ENCODE measurements at regions not wholly inside any gene's neighbourhood (a gene's known extent, or its start where the extent isn't known, plus 50 kb on each side); places are given as distances from the start of the nearest gene placed in this dataset.

DNA sequence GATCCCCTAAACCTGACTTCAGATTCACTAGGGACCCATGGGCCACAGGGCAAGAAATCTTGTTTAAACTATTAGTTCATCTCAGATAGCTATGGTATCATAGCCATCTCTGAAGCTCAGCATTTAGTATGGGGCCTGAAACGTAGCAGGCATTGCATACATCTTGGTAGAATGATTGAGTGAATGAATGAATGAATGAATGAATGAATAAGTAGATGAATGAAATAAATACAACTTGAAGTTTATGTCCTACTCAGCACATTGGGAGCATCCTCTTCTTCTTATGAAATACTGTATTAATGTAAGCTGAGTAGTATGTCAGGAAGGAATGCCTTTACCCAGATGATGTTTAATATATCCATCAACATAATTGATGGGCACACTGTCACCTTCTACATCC, 175.4 kb upstream of the EEA1 start:
- TF ChIP-seq, protein P1, sequence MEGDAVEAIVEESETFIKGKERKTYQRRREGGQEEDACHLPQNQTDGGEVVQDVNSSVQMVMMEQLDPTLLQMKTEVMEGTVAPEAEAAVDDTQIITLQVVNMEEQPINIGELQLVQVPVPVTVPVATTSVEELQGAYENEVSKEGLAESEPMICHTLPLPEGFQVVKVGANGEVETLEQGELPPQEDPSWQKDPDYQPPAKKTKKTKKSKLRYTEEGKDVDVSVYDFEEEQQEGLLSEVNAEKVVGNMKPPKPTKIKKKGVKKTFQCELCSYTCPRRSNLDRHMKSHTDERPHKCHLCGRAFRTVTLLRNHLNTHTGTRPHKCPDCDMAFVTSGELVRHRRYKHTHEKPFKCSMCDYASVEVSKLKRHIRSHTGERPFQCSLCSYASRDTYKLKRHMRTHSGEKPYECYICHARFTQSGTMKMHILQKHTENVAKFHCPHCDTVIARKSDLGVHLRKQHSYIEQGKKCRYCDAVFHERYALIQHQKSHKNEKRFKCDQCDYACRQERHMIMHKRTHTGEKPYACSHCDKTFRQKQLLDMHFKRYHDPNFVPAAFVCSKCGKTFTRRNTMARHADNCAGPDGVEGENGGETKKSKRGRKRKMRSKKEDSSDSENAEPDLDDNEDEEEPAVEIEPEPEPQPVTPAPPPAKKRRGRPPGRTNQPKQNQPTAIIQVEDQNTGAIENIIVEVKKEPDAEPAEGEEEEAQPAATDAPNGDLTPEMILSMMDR (IDR thresholded peaks at IDR 0.05) = no peak
- TF ChIP-seq POLR2A (IDR thresholded peaks at IDR 0.05) = no peak
